IMR-90 (cell line): ENCODE measurements at regions not wholly inside any gene's neighbourhood (a gene's known extent, or its start where the extent isn't known, plus 50 kb on each side); places are given as distances from the start of the nearest gene placed in this dataset.

Source experiments
- ATAC-seq: fragments of 200-7000 bp; cut with Tn5 transposase; 2 replicates; pipeline ENCODE4 v1.9.1; 2020; ENCODE audit warnings: low read depth, mild to moderate bottlenecking, moderate library complexity
- BruUV-seq: library from RNA; stranded (reverse); fragments of 400-500 nt; replicated peaks from 2 replicates; lab custom pipeline; 2021; lab: Mats Ljungman, UMichigan
- CTCF ChIA-PET: fragments of 300-600 bp; formaldehyde crosslinking; extraction: SDS; loops from one replicate; lab custom pipeline; 2021; ENCODE audit warnings: antibody characterized with exemption; lab: Yijun Ruan, JAX
- POLR2A ChIA-PET: fragments of 300-600 bp; sonication (Branson Sonifier 250); formaldehyde crosslinking; loops from one replicate; lab custom pipeline; 2022; ENCODE audit warnings: antibody characterized with exemption; ENCODE audit not compliant: unreplicated experiment; lab: Charles Lee
- DNase-seq: peaks from one replicate; pipeline ENCODE4 v3.0.0; 2013
- H2AFZ ChIP-seq: replicated peaks from 2 replicates; pipeline ENCODE3; 2013; ENCODE audit warnings: low read length, mild to moderate bottlenecking; ENCODE audit not compliant: poor library complexity
- H2AK5ac ChIP-seq: 2 replicates; pipeline ENCODE4 v1.6.1; 2013; ENCODE audit warnings: low read depth, low read length, inconsistent platforms
- H2AK9ac ChIP-seq: replicated peaks from 2 replicates; pipeline ENCODE3; 2013; ENCODE audit warnings: mild to moderate bottlenecking, low read depth, low read length, moderate library complexity; ENCODE audit not compliant: poor library complexity
- H2BK120ac ChIP-seq: 2 replicates; pipeline ENCODE4 v1.6.1; 2013; ENCODE audit warnings: low read depth, low read length, inconsistent platforms
- H2BK15ac ChIP-seq: 3 replicates; pipeline ENCODE4 v1.6.1; 2013; ENCODE audit warnings: low read depth, low read length, inconsistent platforms
- H2BK20ac ChIP-seq: 2 replicates; pipeline ENCODE4 v1.6.1; 2013; ENCODE audit warnings: low read depth, mild to moderate bottlenecking, inconsistent platforms, low read length, moderate library complexity
- H2BK5ac ChIP-seq: 2 replicates; pipeline ENCODE4 v1.6.1; 2013; ENCODE audit warnings: mild to moderate bottlenecking, low read depth, low read length, inconsistent platforms; ENCODE audit not compliant: poor library complexity, severe bottlenecking
- H3K14ac ChIP-seq: replicated peaks from 2 replicates; pipeline ENCODE4 v1.6.1; 2013; ENCODE audit warnings: low read depth, low read length, inconsistent platforms
- H3K18ac ChIP-seq: 2 replicates; pipeline ENCODE4 v1.6.1; 2013; ENCODE audit warnings: low read depth, low read length, control low read depth
- H3K23ac ChIP-seq: 2 replicates; pipeline ENCODE4 v1.6.1; 2013; ENCODE audit warnings: low read depth, low read length, inconsistent platforms
- H3K27ac ChIP-seq: 2 replicates; pipeline ENCODE4 v1.5.1; 2013; ENCODE audit warnings: mild to moderate bottlenecking, control low read depth, low read length; ENCODE audit not compliant: insufficient read depth
- H3K27me3 ChIP-seq: 2 replicates; pipeline ENCODE4 v1.6.1; 2013; ENCODE audit warnings: low read length; ENCODE audit not compliant: control insufficient read depth, insufficient read depth
- H3K36me3 ChIP-seq: 2 replicates; pipeline ENCODE4 v1.6.1; 2013; ENCODE audit warnings: low read length, mixed read lengths; ENCODE audit not compliant: control insufficient read depth, insufficient read depth
- H3K4ac ChIP-seq: 2 replicates; pipeline ENCODE4 v1.6.1; 2013; ENCODE audit warnings: low read depth, low read length, inconsistent platforms
- H3K4me1 ChIP-seq: 2 replicates; pipeline ENCODE4 v1.6.1; 2013; ENCODE audit warnings: low read length, mixed read lengths; ENCODE audit not compliant: control insufficient read depth, insufficient read depth
- H3K4me2 ChIP-seq: 2 replicates; pipeline ENCODE4 v1.6.1; 2013; ENCODE audit warnings: low read depth, mild to moderate bottlenecking, control low read depth, low read length, moderate library complexity
- H3K4me3 ChIP-seq: 2 replicates; pipeline ENCODE4 v1.5.1; 2013; ENCODE audit warnings: low read depth, mild to moderate bottlenecking, control low read depth, low read length, moderate library complexity; ENCODE audit not compliant: insufficient read depth
- H3K56ac ChIP-seq: 2 replicates; pipeline ENCODE4 v1.6.1; 2013; ENCODE audit warnings: low read length, inconsistent platforms; ENCODE audit not compliant: insufficient read depth; ENCODE audit errors: extremely low read depth
- H3K79me1 ChIP-seq, 2 experiments: 2 replicates each; pipeline ENCODE4 v1.6.1; 2013; ENCODE audit warnings: low read length in 2 of 2, inconsistent platforms in 1 of 2, low read depth in 1 of 2
- H3K9ac ChIP-seq: 2 replicates; pipeline ENCODE4 v1.6.1; 2013; ENCODE audit warnings: low read depth, low read length, control low read depth
- H3K9me1 ChIP-seq: 2 replicates; pipeline ENCODE4 v1.6.1; 2013; ENCODE audit warnings: low read length, inconsistent platforms; ENCODE audit not compliant: insufficient read depth
- H3K9me3 ChIP-seq: 2 replicates; pipeline ENCODE4 v1.6.1; 2013; ENCODE audit warnings: low read length; ENCODE audit not compliant: control insufficient read depth, insufficient read depth
- H4K20me1 ChIP-seq: 2 replicates; pipeline ENCODE4 v1.6.1; 2013; ENCODE audit warnings: low read length, inconsistent platforms; ENCODE audit not compliant: insufficient read depth
- H4K5ac ChIP-seq: 2 replicates; pipeline ENCODE4 v1.6.1; 2013; ENCODE audit warnings: mild to moderate bottlenecking, low read depth, low read length, control low read depth
- H4K8ac ChIP-seq, 2 experiments: 2 replicates each; pipeline ENCODE4 v1.6.1; 2013; ENCODE audit warnings: low read depth in 2 of 2, low read length in 2 of 2, control low read depth in 1 of 2, inconsistent platforms in 1 of 2
- H4K91ac ChIP-seq: 2 replicates; pipeline ENCODE4 v1.6.1; 2013; ENCODE audit warnings: low read depth, low read length, inconsistent platforms; ENCODE audit not compliant: insufficient read depth
- CHD1 ChIP-seq: IDR thresholded peaks from 2 replicates; pipeline ENCODE4 v1.6.1; 2012; ENCODE audit warnings: low read depth, low read length, improper control_type of control experiment
- MXI1 ChIP-seq: IDR thresholded peaks from 2 replicates; pipeline ENCODE4 v1.6.1; 2012; ENCODE audit warnings: low read depth, mild to moderate bottlenecking, low read length, moderate library complexity, borderline replicate concordance
- NFE2L2 ChIP-seq: fragments of 150-350 bp; IDR thresholded peaks from 2 replicates; pipeline ENCODE4 v1.6.1; 2016; ENCODE audit warnings: low read depth, mild to moderate bottlenecking, low read length
- WGBS, 2 experiments: methylation state at CpG; one replicate each; pipeline versions ENCODE4 v1.1.5 to v1.1.7; 2013; ENCODE audit warnings: missing lambda C conversion rate in 2 of 2; ENCODE audit not compliant: insufficient read length in 1 of 2; ENCODE audit errors: extremely low coverage in 2 of 2; 5-methylcytosine and 5-hydroxymethylcytosine counted together
- dilution Hi-C: fragments of 300-500 bp; cut with HindIII; formaldehyde crosslinking; loops from one replicate; pipeline ENCODE4 v1.14.3; 2018; ENCODE audit warnings: low sequenced_read_pairs; ENCODE audit not compliant: unreplicated experiment
- in situ Hi-C: fragments of 300-500 bp; cut with MboI; formaldehyde crosslinking; loops from 3 replicates; pipeline ENCODE4 v1.14.3; 2019; ENCODE audit warnings: low sequenced_read_pairs, inconsistent platforms, mixed read lengths
- intact Hi-C: fragments of 100-400 bp; cut with micrococcal nuclease; formaldehyde crosslinking; loops from 2 replicates; pipeline ENCODE4 v1.10.0; 2022

DNA sequence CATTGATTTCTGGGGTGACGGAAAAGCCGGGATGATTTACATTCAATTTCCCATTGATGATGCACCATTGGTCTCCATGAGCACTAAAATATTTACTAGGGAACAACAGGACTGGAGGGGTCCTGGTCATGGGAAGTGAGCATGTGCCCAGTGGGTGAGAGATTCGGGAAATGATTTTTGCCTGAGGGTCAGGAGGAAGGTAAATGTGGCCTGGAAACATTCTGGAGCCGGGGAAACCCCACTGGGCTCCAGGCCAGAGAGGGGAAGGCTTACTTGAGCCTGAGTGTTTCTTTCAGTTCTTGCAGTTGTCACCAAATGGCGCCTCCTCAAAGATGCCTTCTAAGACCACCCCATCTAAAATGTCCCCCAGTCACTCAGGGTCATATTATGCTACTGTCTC lies 532.3 kb upstream of the TBX3 start:
- Histone ChIP-seq H3K79me1 (no peaks in the 10 kb centered on the region), H3K4me3 (no peak overlapping the region), H2AFZ (no peak overlapping the region), H2BK5ac (no peak overlapping the region), H3K18ac (no peak overlapping the region), H3K36me3 (no peaks in the 10 kb centered on the region), H3K4ac (no peak overlapping the region), H3K27me3 (no peaks in the 10 kb centered on the region), H2BK15ac (no peak overlapping the region), H3K9me3 (0 out of 2 replicates have a peak, but pooled peaks cover 2% of the 10 kb centered on the region), H3K56ac (no peak overlapping the region), H3K4me2 (no peak overlapping the region), H3K9ac (no peak overlapping the region), H3K9me1 (no peaks in the 10 kb centered on the region), H2AK5ac (no peak overlapping the region), H2BK120ac (no peak overlapping the region), H4K5ac (no peak overlapping the region), H3K23ac (no peak overlapping the region), H2AK9ac (no peak overlapping the region), H3K14ac (no peak overlapping the region), H2BK20ac (no peak overlapping the region), H3K4me1 (peaks cover 2% of the 10 kb centered on the region; the same call in 1 of the 2 replicates), H4K8ac (no peak overlapping the region), H3K27ac (no peak overlapping the region), H4K91ac (no peak overlapping the region), H4K20me1 (no peaks in the 10 kb centered on the region)
- CTCF ChIA-PET = no interaction called here
- no TSS peak for BruUV-seq
- POLR2A ChIA-PET = no interaction called here
- dilution Hi-C loops = no loop called here
- DNase-seq (peak; percentile 31), ATAC-seq (no peak)
- intact Hi-C loops = no loop called here
- in situ Hi-C loops = no loop called here
- WGBS, 2 experiments = 18% methylated on average over 2 of the region's 5 CpGs; no CpG with 5 or more reads in 1 of the 2 experiments
- no peak for TF ChIP-seq NFE2L2
- TF ChIP-seq CHD1 = no peak
- no peak for TF ChIP-seq MXI1
